CD14-positive monocyte (primary cell): ENCODE measurements at regions not wholly inside any gene's neighbourhood (a gene's known extent, or its start where the extent isn't known, plus 50 kb on each side); places are given as distances from the start of the nearest gene placed in this dataset.

ENCODE experiments used
- DNase-seq, 3 donors: peaks; one replicate each; pipeline ENCODE4 v3.0.0-alpha.2; 2011 to 2022
- H2AFZ ChIP-seq: 2 replicates; pipeline ENCODE4 v1.6.0; 2012; ENCODE audit warnings: mild to moderate bottlenecking, low read depth, low read length, inconsistent platforms; ENCODE audit not compliant: insufficient read depth, poor library complexity, severe bottlenecking
- H3K27ac ChIP-seq, 2 donors: 1 replicate in 1 of 2; 2 replicates in 1 of 2; pipeline ENCODE4 v1.5.1; 2012 to 2013; ENCODE audit warnings: low read length in 2 of 2, control low read depth in 1 of 2, inconsistent platforms in 1 of 2, low read depth in 1 of 2, mild to moderate bottlenecking in 1 of 2
- H3K27me3 ChIP-seq, 2 donors: one replicate each; pipeline versions ENCODE4 v1.6.0 to v1.6.1; 2011 to 2013; ENCODE audit warnings: low read length in 2 of 2; ENCODE audit not compliant: control insufficient read depth in 2 of 2, insufficient read depth in 2 of 2
- H3K36me3 ChIP-seq, 2 donors: replicated peaks in 1 of 2; 1 replicate in 1 of 2; 2 replicates in 1 of 2; pipeline versions ENCODE4 v1.5.1 to v1.6.1; 2012 to 2013; ENCODE audit warnings: low read length in 2 of 2, control low read depth in 1 of 2, inconsistent platforms in 1 of 2, mild to moderate bottlenecking in 1 of 2; ENCODE audit not compliant: insufficient read depth in 2 of 2, control insufficient read depth in 1 of 2
- H3K4me1 ChIP-seq, 2 donors: 1 replicate in 1 of 2; 2 replicates in 1 of 2; pipeline versions ENCODE4 v1.5.1 to v1.6.1; 2012 to 2013; ENCODE audit warnings: low read length in 2 of 2, control low read depth in 1 of 2, inconsistent platforms in 1 of 2, mild to moderate bottlenecking in 1 of 2, moderate library complexity in 1 of 2; ENCODE audit not compliant: insufficient read depth in 2 of 2, control insufficient read depth in 1 of 2
- H3K4me2 ChIP-seq: replicated peaks from 2 replicates; pipeline ENCODE3; 2012; ENCODE audit warnings: low read length, moderate library complexity, mild to moderate bottlenecking; ENCODE audit not compliant: poor library complexity, severe bottlenecking; ENCODE audit errors: extremely low read depth
- H3K4me3 ChIP-seq, 3 experiments: fragments of 200-600 bp in 1 of 3; sonication (generic) in 1 of 3; replicated peaks in 1 of 3; 1 replicate in 2 of 3; 2 replicates in 1 of 3; pipeline ENCODE4 v1.5.1; 2011 to 2013; ENCODE audit warnings: low read length in 3 of 3, mild to moderate bottlenecking in 3 of 3, control low read depth in 2 of 3, low read depth in 2 of 3, inconsistent platforms in 1 of 3, moderate library complexity in 1 of 3
- H3K79me2 ChIP-seq: 2 replicates; pipeline ENCODE4 v1.6.0; 2012; ENCODE audit warnings: mild to moderate bottlenecking, control low read depth, inconsistent platforms, low read length, moderate library complexity; ENCODE audit not compliant: insufficient read depth
- H3K9ac ChIP-seq: 2 replicates; pipeline ENCODE4 v1.6.0; 2017; ENCODE audit warnings: low read length, mild to moderate bottlenecking; ENCODE audit not compliant: insufficient read depth, poor library complexity, severe bottlenecking
- H3K9me3 ChIP-seq, 2 donors: replicated peaks in 1 of 2; 1 replicate in 1 of 2; 2 replicates in 1 of 2; pipeline versions ENCODE4 v1.5.1 to v1.6.1; 2012 to 2013; ENCODE audit warnings: low read length in 2 of 2, control low read depth in 1 of 2; ENCODE audit not compliant: control insufficient read depth in 1 of 2, insufficient read depth in 1 of 2
- H4K20me1 ChIP-seq: 2 replicates; pipeline ENCODE4 v1.6.0; 2012; ENCODE audit warnings: mild to moderate bottlenecking, low read length, control low read depth, moderate library complexity; ENCODE audit not compliant: insufficient read depth
- H3K27ac Mint-ChIP-seq, 7 donors: one replicate each; pipeline ENCODE4 v1.8.0; 2020; ENCODE audit warnings: mild to moderate bottlenecking in 7 of 7, mixed read lengths in 7 of 7, moderate library complexity in 6 of 7, inconsistent platforms in 2 of 7
- H3K27me3 Mint-ChIP-seq, 3 donors: one replicate each; pipeline ENCODE4 v1.8.0; 2021 to 2022; ENCODE audit warnings: low read depth in 3 of 3, mild to moderate bottlenecking in 3 of 3, mixed read lengths in 3 of 3, moderate library complexity in 3 of 3, inconsistent platforms in 1 of 3
- H3K36me3 Mint-ChIP-seq, 2 donors: one replicate each; pipeline ENCODE4 v1.8.0; 2020; ENCODE audit warnings: mixed read lengths in 2 of 2, inconsistent platforms in 1 of 2, mild to moderate bottlenecking in 1 of 2
- H3K4me1 Mint-ChIP-seq: one replicate; pipeline ENCODE4 v1.8.0; 2020; ENCODE audit warnings: mild to moderate bottlenecking, mixed read lengths
- H3K4me3 Mint-ChIP-seq, 2 donors: one replicate each; pipeline ENCODE4 v1.8.0; 2020; ENCODE audit warnings: mild to moderate bottlenecking in 2 of 2, mixed read lengths in 2 of 2, moderate library complexity in 1 of 2
- H3K9me3 Mint-ChIP-seq, 7 donors: one replicate each; pipeline ENCODE4 v1.8.0; 2020 to 2022; ENCODE audit warnings: mixed read lengths in 7 of 7, mild to moderate bottlenecking in 6 of 7, moderate library complexity in 6 of 7, inconsistent platforms in 2 of 7
- CTCF ChIP-seq: fragments of 200-600 bp; IDR thresholded peaks from one replicate; pipeline ENCODE4 v1.8.0; 2022; ENCODE audit warnings: antibody characterized with exemption, mild to moderate bottlenecking
- WGBS: methylation state at CpG from one replicate; pipeline ENCODE4 v1.1.5; 2013; ENCODE audit warnings: missing lambda C conversion rate; ENCODE audit not compliant: insufficient coverage; 5-methylcytosine and 5-hydroxymethylcytosine counted together
- intact Hi-C, 2 donors: fragments of 100-400 bp; cut with micrococcal nuclease; formaldehyde crosslinking; loops; one replicate each; pipeline versions ENCODE4 v1.15.0 to v1.15.1; 2023

GRCh38 chr2:129864719-129865118 lies 114.7 kb upstream of the RAB6C start:
- H3K4me1 Mint-ChIP-seq, result peaks cover 2% of the 10 kb centered on the region
- no peaks in the 10 kb centered on the region for H3K79me2 ChIP-seq
- no peaks in the 10 kb centered on the region for H3K9me3 Mint-ChIP-seq
- H3K9ac ChIP-seq, result no peak overlapping the region
- WGBS, result no CpG with 5 or more reads among the region's 1 CpG
- TF ChIP-seq CTCF, result no peak
- DNase-seq, result no peak
- no peaks in the 10 kb centered on the region for H3K36me3 Mint-ChIP-seq
- no peaks in the 10 kb centered on the region for H3K4me1 ChIP-seq
- H3K4me3 Mint-ChIP-seq, result no peak overlapping the region
- no peak overlapping the region for H3K27ac ChIP-seq
- H3K36me3 ChIP-seq, result no peaks in the 10 kb centered on the region
- no peak overlapping the region for H2AFZ ChIP-seq
- no peak overlapping the region for H3K27ac Mint-ChIP-seq
- H3K4me3 ChIP-seq, result no peak overlapping the region
- H4K20me1 ChIP-seq, result no peaks in the 10 kb centered on the region
- intact Hi-C loops, result no loop called here
- peaks cover 0 to 5% (median 2%) of the 10 kb centered on the region in 3 donors for H3K27me3 Mint-ChIP-seq
- no peaks in the 10 kb centered on the region for H3K27me3 ChIP-seq
- H3K4me2 ChIP-seq, result no peak overlapping the region
- no peaks in the 10 kb centered on the region for H3K9me3 ChIP-seq

GRCh38 chr2:129865976-129866375 lies 113.5 kb upstream of the RAB6C start:
- no peaks in the 10 kb centered on the region for H3K9me3 ChIP-seq
- Mint-ChIP-seq H3K36me3 (no peaks in the 10 kb centered on the region), H3K4me3 (no peak overlapping the region), H3K4me1 (peaks cover 2% of the 10 kb centered on the region), H3K9me3 (peaks cover 0 to 1% (median 0%) of the 10 kb centered on the region in 7 donors), H3K27ac (no peak overlapping the region), H3K27me3 (peaks cover 0 to 5% (median 2%) of the 10 kb centered on the region in 3 donors)
- H2AFZ ChIP-seq, result no peak overlapping the region
- no peak overlapping the region for H3K4me2 ChIP-seq
- H3K9ac ChIP-seq, result no peak overlapping the region
- no peaks in the 10 kb centered on the region for H3K4me1 ChIP-seq
- no peaks in the 10 kb centered on the region for H4K20me1 ChIP-seq
- no peak overlapping the region for H3K27ac ChIP-seq
- intact Hi-C loops, result no loop called here
- H3K36me3 ChIP-seq, result no peaks in the 10 kb centered on the region
- no peak for DNase-seq
- 95% methylated on average over 5 of the region's 11 CpGs for WGBS
- H3K4me3 ChIP-seq, result no peak overlapping the region
- TF ChIP-seq CTCF, result no peak
- no peaks in the 10 kb centered on the region for H3K79me2 ChIP-seq
- no peaks in the 10 kb centered on the region for H3K27me3 ChIP-seq
